GM12873 (cell line): ENCODE measurements at regions not wholly inside any gene's neighbourhood (a gene's known extent, or its start where the extent isn't known, plus 50 kb on each side); places are given as distances from the start of the nearest gene placed in this dataset.
A peak's percentile ranks its signal among the peaks of the same experiment; 100 is the strongest.

Experiments used
- CTCF ChIP-seq: IDR thresholded peaks from 2 replicates; pipeline ENCODE4 v1.5.1; 2012; ENCODE audit warnings: low read depth, mild to moderate bottlenecking, moderate library complexity, low read length, control low read depth; ENCODE audit not compliant: insufficient read depth; ENCODE audit errors: missing control alignments

- TF ChIP-seq CTCF = peak; percentile 41
Observed at GRCh38 chr1:90579212-90579802, 137.8 kb downstream of the BARHL2 start.

GRCh38 chr1:90574692-90575370 is 142.3 kb downstream of the BARHL2 start:
- TF ChIP-seq CTCF = no peak

- no peak for TF ChIP-seq CTCF
Observed at GRCh38 chr1:90573736-90574135, 143.4 kb downstream of the BARHL2 start.

GRCh38 chr1:90572446-90572845 is 144.7 kb downstream of the BARHL2 start:
- TF ChIP-seq CTCF = no peak

GRCh38 chr1:90568436-90568835 is 148.7 kb downstream of the BARHL2 start:
- TF ChIP-seq CTCF = no peak

- TF ChIP-seq CTCF = no peak
Observed at GRCh38 chr1:90564164-90564563, 152.9 kb downstream of the BARHL2 start.

GRCh38 chr1:90562892-90563291 is 154.2 kb downstream of the BARHL2 start:
- TF ChIP-seq CTCF = no peak
